Kidney (tissue), 13 donors: ENCODE measurements at regions not wholly inside any gene's neighbourhood (a gene's known extent, or its start where the extent isn't known, plus 50 kb on each side); places are given as distances from the start of the nearest gene placed in this dataset.

Experiments
- DNase-seq, 5 donors: peaks; one replicate each; pipeline ENCODE4 v3.0.0-alpha.2; 2013 to 2020
- FAIRE-seq: peaks from 2 replicates; lab custom pipeline; 2012; peaks lifted over from hg19 to GRCh38; lab: Jason Lieb, UNC
- H3K27ac ChIP-seq, 2 donors: one replicate each; pipeline ENCODE4 v1.7.0; 2013; ENCODE audit warnings: low read depth in 2 of 2, low read length in 2 of 2, inconsistent platforms in 1 of 2
- H3K27me3 ChIP-seq: one replicate; pipeline ENCODE4 v1.7.1; 2013; ENCODE audit warnings: low read length, inconsistent platforms; ENCODE audit not compliant: control insufficient read depth, insufficient read depth
- H3K36me3 ChIP-seq, 3 donors: one replicate each; pipeline versions ENCODE4 v1.7.0 to v1.7.1; 2013; ENCODE audit warnings: low read length in 3 of 3, control low read depth in 1 of 3, inconsistent platforms in 1 of 3; ENCODE audit not compliant: insufficient read depth in 3 of 3, control insufficient read depth in 2 of 3
- H3K4me1 ChIP-seq, 3 donors: one replicate each; pipeline versions ENCODE4 v1.7.0 to v1.7.1; 2013; ENCODE audit warnings: low read length in 3 of 3, inconsistent platforms in 1 of 3, low read depth in 1 of 3; ENCODE audit not compliant: control insufficient read depth in 2 of 3, insufficient read depth in 2 of 3
- H3K4me3 ChIP-seq, 3 donors: one replicate each; pipeline versions ENCODE4 v1.7.0 to v1.8.1; 2013; ENCODE audit warnings: low read length in 3 of 3, control low read depth in 1 of 3, inconsistent platforms in 1 of 3
- H3K9ac ChIP-seq, 3 donors: one replicate each; pipeline versions ENCODE4 v1.7.0 to v1.7.1; 2013; ENCODE audit warnings: low read length in 3 of 3, control low read depth in 1 of 3, inconsistent platforms in 1 of 3
- H3K9me3 ChIP-seq, 3 donors: one replicate each; pipeline versions ENCODE4 v1.7.0 to v1.7.1; 2013; ENCODE audit warnings: low read length in 3 of 3, control low read depth in 1 of 3, inconsistent platforms in 1 of 3; ENCODE audit not compliant: control insufficient read depth in 2 of 3, insufficient read depth in 1 of 3
- CTCF ChIP-seq: IDR thresholded peaks from 3 replicates; pipeline ENCODE4 v1.5.1; 2012; ENCODE audit warnings: mild to moderate bottlenecking, moderate library complexity, borderline replicate concordance; ENCODE audit not compliant: insufficient read depth; ENCODE audit errors: extremely low read depth
- intact Hi-C: fragments of 100-400 bp; cut with DNase I; formaldehyde crosslinking; loops from one replicate; pipeline ENCODE4 v1.11.1; 2022
- donor health status: control.
- donor health status: control.
- donor health status: control.
- donor health status: control.
- donor health status: control.
- donor health status: DM: yes; HTN: yes; CAD: no.
- donor health status: Normal renal cell carcinoma (clear cell type).

GRCh38 chrX:126982158-126982557 lies 162.6 kb downstream of the PRR32 start:
- intact Hi-C loops: no loop called here
- H3K27ac ChIP-seq: no peak overlapping the region
- no peaks in the 10 kb centered on the region for H3K36me3 ChIP-seq
- peaks cover 0 to 1% (median 0%) of the 10 kb centered on the region in 3 donors for H3K9me3 ChIP-seq
- no peak for TF ChIP-seq CTCF
- H3K4me3 ChIP-seq: no peak overlapping the region
- FAIRE-seq: no peak
- no peaks in the 10 kb centered on the region for H3K27me3 ChIP-seq
- H3K9ac ChIP-seq: no peak overlapping the region
- H3K4me1 ChIP-seq: no peaks in the 10 kb centered on the region
- no peak for DNase-seq

- Histone ChIP-seq H3K36me3 (no peaks in the 10 kb centered on the region), H3K9ac (no peak overlapping the region), H3K27me3 (no peaks in the 10 kb centered on the region), H3K27ac (no peak overlapping the region), H3K9me3 (no peaks in the 10 kb centered on the region), H3K4me1 (no peaks in the 10 kb centered on the region), H3K4me3 (no peak overlapping the region)
- intact Hi-C loops: no loop called here
- FAIRE-seq (no peak), DNase-seq (no peak)
- TF ChIP-seq CTCF: no peak
Measured at GRCh38 chrX:126985027-126985426, 165.5 kb downstream of the PRR32 start.

DNA sequence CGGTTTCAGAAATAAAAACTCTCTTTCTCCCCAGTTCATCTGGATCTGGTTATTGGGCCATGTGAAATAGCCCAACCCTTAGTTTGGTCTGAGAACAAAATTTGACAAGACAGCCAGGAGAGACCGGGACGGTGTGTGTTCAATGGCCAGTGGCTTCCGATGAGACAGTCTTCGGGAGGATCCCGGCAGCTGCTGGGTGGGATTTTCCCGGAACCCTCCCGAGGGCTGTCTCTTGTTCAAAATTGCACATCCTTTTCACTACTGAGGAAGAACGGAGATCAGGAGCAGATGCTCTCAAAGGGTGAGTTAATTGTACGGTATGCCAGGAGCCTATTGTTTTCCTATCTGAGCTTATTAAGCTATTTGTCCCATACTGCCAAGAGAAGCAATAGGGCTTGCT lies 166.5 kb downstream of the PRR32 start:
- peak in 1 of 5 donors; percentile 31 for DNase-seq
- intact Hi-C loops: no loop called here
- no peak overlapping the region for H3K27ac ChIP-seq
- H3K9me3 ChIP-seq: no peaks in the 10 kb centered on the region
- no peak for TF ChIP-seq CTCF
- H3K4me3 ChIP-seq: no peak overlapping the region
- no peaks in the 10 kb centered on the region for H3K36me3 ChIP-seq
- no peak for FAIRE-seq
- no peak overlapping the region for H3K9ac ChIP-seq
- H3K27me3 ChIP-seq: no peaks in the 10 kb centered on the region
- no peaks in the 10 kb centered on the region for H3K4me1 ChIP-seq

DNA sequence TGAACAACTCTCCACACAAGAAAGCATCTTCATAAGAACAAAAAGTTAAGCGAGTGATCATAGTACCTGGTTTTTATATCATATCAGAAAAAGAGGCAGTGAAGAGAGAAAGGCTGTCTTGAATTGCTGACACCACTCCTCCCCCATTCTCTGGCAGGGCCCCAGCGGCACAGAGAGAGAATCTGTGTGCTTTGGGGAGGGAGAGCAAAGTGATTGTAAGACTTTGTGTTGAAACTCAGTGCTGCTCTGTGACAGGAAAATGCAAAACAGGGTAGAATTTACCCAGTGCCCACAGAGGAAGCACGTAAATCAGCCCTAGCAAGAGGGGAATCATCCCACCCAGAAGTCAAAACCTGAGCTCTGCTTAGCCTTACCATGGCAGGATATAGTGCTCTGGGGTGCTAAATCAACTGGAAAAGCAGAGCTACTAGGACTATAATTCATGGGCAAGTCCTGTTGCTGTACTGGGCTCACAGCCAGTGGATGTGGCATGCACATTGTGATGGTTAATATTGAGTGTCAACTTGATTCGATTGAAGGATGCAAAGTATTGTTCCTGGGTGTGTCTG lies 174.6 kb downstream of the PRR32 start:
- H3K9ac ChIP-seq: no peak overlapping the region
- H3K27ac ChIP-seq: no peak overlapping the region
- H3K27me3 ChIP-seq: no peaks in the 10 kb centered on the region
- H3K4me1 ChIP-seq: no peaks in the 10 kb centered on the region
- DNase-seq: peak in 2 of 5 donors; percentile 20 to 49
- FAIRE-seq: no peak
- intact Hi-C loops: no loop called here
- TF ChIP-seq CTCF: no peak
- H3K36me3 ChIP-seq: no peaks in the 10 kb centered on the region
- no peak overlapping the region for H3K4me3 ChIP-seq
- no peaks in the 10 kb centered on the region for H3K9me3 ChIP-seq
